ENCODE measurements at regions not wholly inside any gene's neighbourhood (a gene's known extent, or its start where the extent isn't known, plus 50 kb on each side); places are given as distances from the start of the nearest gene placed in this dataset.

GRCh38 chr20:41669708-41670263 lies 51.6 kb upstream of the CHD6 start:
- no peak for DNase-seq

- no peak for DNase-seq
Measured at GRCh38 chr20:41668057-41668749, 50.0 kb upstream of the CHD6 start.
